GM23338 (cell line): ENCODE measurements at regions not wholly inside any gene's neighbourhood (a gene's known extent, or its start where the extent isn't known, plus 50 kb on each side); places are given as distances from the start of the nearest gene placed in this dataset.

Source experiments
- ATAC-seq: fragments of 200-7000 bp; cut with Tn5 transposase; 3 replicates; pipeline ENCODE4 v1.9.1; 2020
- DNase-seq: peaks from one replicate; pipeline ENCODE4 v3.0.0-alpha.2; 2015; ENCODE audit warnings: low spot score
- H2AFZ ChIP-seq: fragments of 200-600 bp; sonication (generic); 2 replicates; pipeline ENCODE4 v1.8.0; 2016; ENCODE audit warnings: antibody characterized with exemption, mild to moderate bottlenecking, moderate library complexity
- H3F3A ChIP-seq: fragments of 200-600 bp; sonication (generic); replicated peaks from 2 replicates; pipeline ENCODE4 v1.8.0; 2017; ENCODE audit warnings: antibody characterized with exemption, mixed run types, low read depth
- H3K27ac ChIP-seq: fragments of 200-600 bp; sonication (generic); 2 replicates; pipeline ENCODE4 v1.6.1; 2016; ENCODE audit warnings: low read depth
- H3K27me3 ChIP-seq: fragments of 200-600 bp; sonication (generic); 2 replicates; pipeline ENCODE4 v1.8.0; 2016; ENCODE audit warnings: mild to moderate bottlenecking, mixed run types, moderate library complexity; ENCODE audit not compliant: insufficient read depth
- H3K36me3 ChIP-seq: fragments of 200-600 bp; sonication (generic); 2 replicates; pipeline ENCODE4 v1.8.0; 2016; ENCODE audit warnings: mild to moderate bottlenecking; ENCODE audit not compliant: insufficient read depth
- H3K4me1 ChIP-seq: fragments of 200-600 bp; sonication (generic); 2 replicates; pipeline ENCODE4 v1.8.0; 2016; ENCODE audit warnings: mild to moderate bottlenecking, moderate library complexity; ENCODE audit not compliant: insufficient read depth
- H3K4me2 ChIP-seq: fragments of 200-600 bp; sonication (generic); 2 replicates; pipeline ENCODE4 v1.7.1; 2017; ENCODE audit warnings: mixed run types
- H3K4me3 ChIP-seq: fragments of 200-600 bp; sonication (generic); 2 replicates; pipeline ENCODE4 v1.6.1; 2016; ENCODE audit warnings: mixed run types
- H3K79me2 ChIP-seq: fragments of 200-600 bp; sonication (generic); replicated peaks from 2 replicates; pipeline ENCODE4 v1.8.0; 2017; ENCODE audit warnings: mild to moderate bottlenecking; ENCODE audit not compliant: insufficient read depth
- H3K9me2 ChIP-seq: fragments of 200-600 bp; sonication (generic); 2 replicates; pipeline ENCODE4 v1.8.0; 2017; ENCODE audit not compliant: insufficient read depth
- H4K20me1 ChIP-seq: fragments of 200-600 bp; sonication (generic); replicated peaks from 2 replicates; pipeline ENCODE4 v1.8.0; 2017; ENCODE audit warnings: mild to moderate bottlenecking; ENCODE audit not compliant: insufficient read depth
- H3K27ac Mint-ChIP-seq: 2 replicates; pipeline ENCODE4 v1.8.0; 2020; ENCODE audit warnings: inconsistent platforms, mild to moderate bottlenecking, moderate library complexity, mixed read lengths
- H3K27me3 Mint-ChIP-seq: 3 replicates; pipeline ENCODE4 v1.8.0; 2022; ENCODE audit warnings: low read depth, mild to moderate bottlenecking, moderate library complexity, mixed read lengths, inconsistent platforms; ENCODE audit not compliant: insufficient read depth, poor library complexity
- H3K36me3 Mint-ChIP-seq: 3 replicates; pipeline ENCODE4 v1.8.0; 2021; ENCODE audit warnings: low read depth, mild to moderate bottlenecking, inconsistent platforms, moderate library complexity, mixed read lengths
- H3K4me1 Mint-ChIP-seq: 3 replicates; pipeline ENCODE4 v1.8.0; 2020; ENCODE audit warnings: mild to moderate bottlenecking, inconsistent platforms, mixed read lengths
- H3K4me3 Mint-ChIP-seq: 3 replicates; pipeline ENCODE4 v1.8.0; 2021; ENCODE audit warnings: moderate library complexity, mild to moderate bottlenecking, inconsistent platforms, mixed read lengths
- H3K9me3 Mint-ChIP-seq: 3 replicates; pipeline ENCODE4 v1.8.0; 2020; ENCODE audit warnings: moderate library complexity, mild to moderate bottlenecking, inconsistent platforms, mixed read lengths
- CREB1 ChIP-seq: fragments of 250-450 bp; sonication (Bioruptor Pico); IDR thresholded peaks from 2 replicates; pipeline ENCODE4 v1.5.0; 2020; ENCODE audit warnings: low read depth, mild to moderate bottlenecking, moderate library complexity
- EZH2 ChIP-seq: fragments of 200-600 bp; sonication (generic); IDR thresholded peaks from one replicate; pipeline ENCODE4 v1.8.0; 2017; ENCODE audit warnings: antibody characterized with exemption, mild to moderate bottlenecking, low read depth; ENCODE audit not compliant: unreplicated experiment
- EZH2phosphoT487 ChIP-seq: fragments of 200-600 bp; sonication (generic); IDR thresholded peaks from one replicate; pipeline ENCODE4 v1.8.1; 2018; ENCODE audit warnings: antibody characterized with exemption; ENCODE audit not compliant: unreplicated experiment
- JUNB ChIP-seq: IDR thresholded peaks from one replicate; pipeline ENCODE4 v1.6.1; 2016; ENCODE audit warnings: antibody characterized with exemption; ENCODE audit not compliant: unreplicated experiment
- NANOG ChIP-seq: IDR thresholded peaks from 2 replicates; pipeline ENCODE4 v1.6.1; 2016; ENCODE audit warnings: antibody characterized with exemption, borderline replicate concordance
- POLR2AphosphoS5 ChIP-seq: IDR thresholded peaks from 2 replicates; pipeline ENCODE4 v1.6.1; 2016; ENCODE audit warnings: antibody characterized with exemption, low read depth
- STAT1 ChIP-seq: IDR thresholded peaks from one replicate; pipeline ENCODE4 v1.6.1; 2016; ENCODE audit warnings: antibody characterized with exemption; ENCODE audit not compliant: unreplicated experiment
- ZNF114 ChIP-seq: fragments of 250-450 bp; sonication (Bioruptor Pico); IDR thresholded peaks from 2 replicates; pipeline ENCODE4 v1.5.0; 2020; ENCODE audit warnings: mild to moderate bottlenecking, moderate library complexity
- ZNF331 ChIP-seq: fragments of 250-450 bp; sonication (Bioruptor Pico); IDR thresholded peaks from 2 replicates; pipeline ENCODE4 v1.5.0; 2020; ENCODE audit warnings: low read depth, mild to moderate bottlenecking, moderate library complexity
- TF ChIP-seq, protein P1 (sequence below): IDR thresholded peaks from 2 replicates; pipeline ENCODE4 v1.6.1; 2016; ENCODE audit warnings: antibody characterized with exemption
- TF ChIP-seq, protein P2 (sequence below): IDR thresholded peaks from one replicate; pipeline ENCODE4 v1.6.1; 2018; ENCODE audit warnings: antibody characterized with exemption; ENCODE audit not compliant: unreplicated experiment
- TF ChIP-seq, protein P3 (sequence below): fragments of 250-450 bp; sonication (Bioruptor Pico); IDR thresholded peaks from 2 replicates; pipeline ENCODE4 v1.5.0; 2020; ENCODE audit warnings: mild to moderate bottlenecking, moderate library complexity
- TF ChIP-seq, protein P4 (sequence below), 2 experiments: fragments of 200-600 bp in 1 of 2; sonication (generic) in 1 of 2; conservative IDR thresholded peaks; 2 replicates each; pipeline versions ENCODE4 v1.5.1 to v1.6.1; 2016 to 2017; ENCODE audit warnings: antibody characterized with exemption in 2 of 2, low read depth in 2 of 2, mild to moderate bottlenecking in 2 of 2, moderate library complexity in 1 of 2

DNA sequence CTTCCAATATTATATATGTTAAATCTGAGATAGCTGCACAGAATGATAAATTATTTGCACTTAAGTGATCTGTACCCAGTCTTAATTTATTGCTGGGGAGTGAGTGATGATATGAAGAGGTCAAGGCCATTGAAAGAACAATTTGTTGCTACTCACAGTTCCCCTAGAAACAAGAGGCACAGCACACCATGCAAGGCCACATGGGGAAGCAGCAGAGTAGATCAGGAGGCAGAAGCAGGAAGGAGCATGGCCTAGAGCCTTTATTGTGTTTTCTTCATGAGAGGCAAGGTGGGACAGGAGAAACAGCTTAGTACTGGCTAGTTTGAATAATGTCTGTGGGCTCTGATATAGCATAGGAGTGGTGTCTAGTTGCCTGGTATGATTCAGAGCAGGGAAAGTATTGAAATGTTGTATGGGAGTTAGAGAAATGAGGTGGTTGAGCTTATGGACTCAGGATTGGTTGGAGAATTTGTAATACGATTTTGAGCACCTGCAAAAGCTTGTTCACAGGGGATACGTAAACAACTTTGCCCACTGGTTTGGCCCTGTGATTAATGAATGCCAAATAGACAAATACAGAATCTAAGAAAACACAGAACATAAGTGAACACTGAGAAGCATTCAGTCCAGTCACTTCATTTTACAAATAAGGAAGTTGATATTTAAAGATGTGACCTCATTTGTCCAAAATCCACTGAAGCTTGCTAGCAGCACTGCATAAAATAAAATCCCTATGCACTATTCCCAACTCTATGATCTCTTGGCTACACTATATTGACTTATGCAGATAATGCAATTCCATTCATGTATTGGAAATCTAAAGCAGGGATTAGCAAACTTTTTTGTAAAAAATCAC is 71.7 kb downstream of the TMCO5A start:
- peak overlapping the region; percentile 63 for H2AFZ ChIP-seq

More for the DNA sequence above, 71.7 kb downstream of the TMCO5A start:
- Histone ChIP-seq H3K4me3 (no peak overlapping the region), H3F3A (no peaks in the 10 kb centered on the region), H3K4me2 (no peak overlapping the region), H4K20me1 (no peaks in the 10 kb centered on the region), H3K36me3 (no peaks in the 10 kb centered on the region), H3K27me3 (no peaks in the 10 kb centered on the region), H3K27ac (no peak overlapping the region), H3K79me2 (no peaks in the 10 kb centered on the region), H3K9me2 (0 out of 2 replicates have a peak, but pooled peaks cover 4% of the 10 kb centered on the region), H3K4me1 (no peaks in the 10 kb centered on the region)
- no peak for ATAC-seq
- Mint-ChIP-seq H3K27ac (no peak overlapping the region), H3K4me1 (no peaks in the 10 kb centered on the region; the same call in 2 of the 3 replicates), H3K4me3 (no peak overlapping the region), H3K36me3 (no peaks in the 10 kb centered on the region), H3K9me3 (no peaks in the 10 kb centered on the region), H3K27me3 (peaks cover 2% of the 10 kb centered on the region)
- TF ChIP-seq, protein P1, sequence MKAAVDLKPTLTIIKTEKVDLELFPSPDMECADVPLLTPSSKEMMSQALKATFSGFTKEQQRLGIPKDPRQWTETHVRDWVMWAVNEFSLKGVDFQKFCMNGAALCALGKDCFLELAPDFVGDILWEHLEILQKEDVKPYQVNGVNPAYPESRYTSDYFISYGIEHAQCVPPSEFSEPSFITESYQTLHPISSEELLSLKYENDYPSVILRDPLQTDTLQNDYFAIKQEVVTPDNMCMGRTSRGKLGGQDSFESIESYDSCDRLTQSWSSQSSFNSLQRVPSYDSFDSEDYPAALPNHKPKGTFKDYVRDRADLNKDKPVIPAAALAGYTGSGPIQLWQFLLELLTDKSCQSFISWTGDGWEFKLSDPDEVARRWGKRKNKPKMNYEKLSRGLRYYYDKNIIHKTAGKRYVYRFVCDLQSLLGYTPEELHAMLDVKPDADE, result no peak
- TF ChIP-seq POLR2AphosphoS5 (no peak), EZH2phosphoT487 (no peak), CREB1 (CRISPR knock-in tag) (no peak), JUNB (no peak), NANOG (no peak), EZH2 (no peak), ZNF331 (no peak), ZNF114 (CRISPR knock-in tag) (no peak), STAT1 (no peak)
- TF ChIP-seq, protein P2, sequence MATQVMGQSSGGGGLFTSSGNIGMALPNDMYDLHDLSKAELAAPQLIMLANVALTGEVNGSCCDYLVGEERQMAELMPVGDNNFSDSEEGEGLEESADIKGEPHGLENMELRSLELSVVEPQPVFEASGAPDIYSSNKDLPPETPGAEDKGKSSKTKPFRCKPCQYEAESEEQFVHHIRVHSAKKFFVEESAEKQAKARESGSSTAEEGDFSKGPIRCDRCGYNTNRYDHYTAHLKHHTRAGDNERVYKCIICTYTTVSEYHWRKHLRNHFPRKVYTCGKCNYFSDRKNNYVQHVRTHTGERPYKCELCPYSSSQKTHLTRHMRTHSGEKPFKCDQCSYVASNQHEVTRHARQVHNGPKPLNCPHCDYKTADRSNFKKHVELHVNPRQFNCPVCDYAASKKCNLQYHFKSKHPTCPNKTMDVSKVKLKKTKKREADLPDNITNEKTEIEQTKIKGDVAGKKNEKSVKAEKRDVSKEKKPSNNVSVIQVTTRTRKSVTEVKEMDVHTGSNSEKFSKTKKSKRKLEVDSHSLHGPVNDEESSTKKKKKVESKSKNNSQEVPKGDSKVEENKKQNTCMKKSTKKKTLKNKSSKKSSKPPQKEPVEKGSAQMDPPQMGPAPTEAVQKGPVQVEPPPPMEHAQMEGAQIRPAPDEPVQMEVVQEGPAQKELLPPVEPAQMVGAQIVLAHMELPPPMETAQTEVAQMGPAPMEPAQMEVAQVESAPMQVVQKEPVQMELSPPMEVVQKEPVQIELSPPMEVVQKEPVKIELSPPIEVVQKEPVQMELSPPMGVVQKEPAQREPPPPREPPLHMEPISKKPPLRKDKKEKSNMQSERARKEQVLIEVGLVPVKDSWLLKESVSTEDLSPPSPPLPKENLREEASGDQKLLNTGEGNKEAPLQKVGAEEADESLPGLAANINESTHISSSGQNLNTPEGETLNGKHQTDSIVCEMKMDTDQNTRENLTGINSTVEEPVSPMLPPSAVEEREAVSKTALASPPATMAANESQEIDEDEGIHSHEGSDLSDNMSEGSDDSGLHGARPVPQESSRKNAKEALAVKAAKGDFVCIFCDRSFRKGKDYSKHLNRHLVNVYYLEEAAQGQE, result no peak
- TF ChIP-seq, protein P3, sequence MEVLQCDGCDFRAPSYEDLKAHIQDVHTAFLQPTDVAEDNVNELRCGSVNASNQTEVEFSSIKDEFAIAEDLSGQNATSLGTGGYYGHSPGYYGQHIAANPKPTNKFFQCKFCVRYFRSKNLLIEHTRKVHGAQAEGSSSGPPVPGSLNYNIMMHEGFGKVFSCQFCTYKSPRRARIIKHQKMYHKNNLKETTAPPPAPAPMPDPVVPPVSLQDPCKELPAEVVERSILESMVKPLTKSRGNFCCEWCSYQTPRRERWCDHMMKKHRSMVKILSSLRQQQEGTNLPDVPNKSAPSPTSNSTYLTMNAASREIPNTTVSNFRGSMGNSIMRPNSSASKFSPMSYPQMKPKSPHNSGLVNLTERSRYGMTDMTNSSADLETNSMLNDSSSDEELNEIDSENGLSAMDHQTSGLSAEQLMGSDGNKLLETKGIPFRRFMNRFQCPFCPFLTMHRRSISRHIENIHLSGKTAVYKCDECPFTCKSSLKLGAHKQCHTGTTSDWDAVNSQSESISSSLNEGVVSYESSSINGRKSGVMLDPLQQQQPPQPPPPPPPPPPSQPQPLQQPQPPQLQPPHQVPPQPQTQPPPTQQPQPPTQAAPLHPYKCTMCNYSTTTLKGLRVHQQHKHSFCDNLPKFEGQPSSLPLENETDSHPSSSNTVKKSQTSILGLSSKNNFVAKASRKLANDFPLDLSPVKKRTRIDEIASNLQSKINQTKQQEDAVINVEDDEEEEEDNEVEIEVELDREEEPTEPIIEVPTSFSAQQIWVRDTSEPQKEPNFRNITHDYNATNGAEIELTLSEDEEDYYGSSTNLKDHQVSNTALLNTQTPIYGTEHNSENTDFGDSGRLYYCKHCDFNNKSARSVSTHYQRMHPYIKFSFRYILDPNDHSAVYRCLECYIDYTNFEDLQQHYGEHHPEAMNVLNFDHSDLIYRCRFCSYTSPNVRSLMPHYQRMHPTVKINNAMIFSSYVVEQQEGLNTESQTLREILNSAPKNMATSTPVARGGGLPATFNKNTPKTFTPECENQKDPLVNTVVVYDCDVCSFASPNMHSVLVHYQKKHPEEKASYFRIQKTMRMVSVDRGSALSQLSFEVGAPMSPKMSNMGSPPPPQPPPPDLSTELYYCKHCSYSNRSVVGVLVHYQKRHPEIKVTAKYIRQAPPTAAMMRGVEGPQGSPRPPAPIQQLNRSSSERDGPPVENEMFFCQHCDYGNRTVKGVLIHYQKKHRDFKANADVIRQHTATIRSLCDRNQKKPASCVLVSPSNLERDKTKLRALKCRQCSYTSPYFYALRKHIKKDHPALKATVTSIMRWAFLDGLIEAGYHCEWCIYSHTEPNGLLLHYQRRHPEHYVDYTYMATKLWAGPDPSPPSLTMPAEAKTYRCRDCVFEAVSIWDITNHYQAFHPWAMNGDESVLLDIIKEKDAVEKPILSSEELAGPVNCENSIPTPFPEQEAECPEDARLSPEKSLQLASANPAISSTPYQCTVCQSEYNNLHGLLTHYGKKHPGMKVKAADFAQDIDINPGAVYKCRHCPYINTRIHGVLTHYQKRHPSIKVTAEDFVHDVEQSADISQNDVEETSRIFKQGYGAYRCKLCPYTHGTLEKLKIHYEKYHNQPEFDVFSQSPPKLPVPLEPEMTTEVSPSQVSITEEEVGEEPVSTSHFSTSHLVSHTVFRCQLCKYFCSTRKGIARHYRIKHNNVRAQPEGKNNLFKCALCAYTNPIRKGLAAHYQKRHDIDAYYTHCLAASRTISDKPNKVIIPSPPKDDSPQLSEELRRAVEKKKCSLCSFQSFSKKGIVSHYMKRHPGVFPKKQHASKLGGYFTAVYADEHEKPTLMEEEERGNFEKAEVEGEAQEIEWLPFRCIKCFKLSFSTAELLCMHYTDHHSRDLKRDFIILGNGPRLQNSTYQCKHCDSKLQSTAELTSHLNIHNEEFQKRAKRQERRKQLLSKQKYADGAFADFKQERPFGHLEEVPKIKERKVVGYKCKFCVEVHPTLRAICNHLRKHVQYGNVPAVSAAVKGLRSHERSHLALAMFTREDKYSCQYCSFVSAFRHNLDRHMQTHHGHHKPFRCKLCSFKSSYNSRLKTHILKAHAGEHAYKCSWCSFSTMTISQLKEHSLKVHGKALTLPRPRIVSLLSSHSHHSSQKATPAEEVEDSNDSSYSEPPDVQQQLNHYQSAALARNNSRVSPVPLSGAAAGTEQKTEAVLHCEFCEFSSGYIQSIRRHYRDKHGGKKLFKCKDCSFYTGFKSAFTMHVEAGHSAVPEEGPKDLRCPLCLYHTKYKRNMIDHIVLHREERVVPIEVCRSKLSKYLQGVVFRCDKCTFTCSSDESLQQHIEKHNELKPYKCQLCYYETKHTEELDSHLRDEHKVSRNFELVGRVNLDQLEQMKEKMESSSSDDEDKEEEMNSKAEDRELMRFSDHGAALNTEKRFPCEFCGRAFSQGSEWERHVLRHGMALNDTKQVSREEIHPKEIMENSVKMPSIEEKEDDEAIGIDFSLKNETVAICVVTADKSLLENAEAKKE (CRISPR knock-in tag), result no peak
- TF ChIP-seq, protein P4, sequence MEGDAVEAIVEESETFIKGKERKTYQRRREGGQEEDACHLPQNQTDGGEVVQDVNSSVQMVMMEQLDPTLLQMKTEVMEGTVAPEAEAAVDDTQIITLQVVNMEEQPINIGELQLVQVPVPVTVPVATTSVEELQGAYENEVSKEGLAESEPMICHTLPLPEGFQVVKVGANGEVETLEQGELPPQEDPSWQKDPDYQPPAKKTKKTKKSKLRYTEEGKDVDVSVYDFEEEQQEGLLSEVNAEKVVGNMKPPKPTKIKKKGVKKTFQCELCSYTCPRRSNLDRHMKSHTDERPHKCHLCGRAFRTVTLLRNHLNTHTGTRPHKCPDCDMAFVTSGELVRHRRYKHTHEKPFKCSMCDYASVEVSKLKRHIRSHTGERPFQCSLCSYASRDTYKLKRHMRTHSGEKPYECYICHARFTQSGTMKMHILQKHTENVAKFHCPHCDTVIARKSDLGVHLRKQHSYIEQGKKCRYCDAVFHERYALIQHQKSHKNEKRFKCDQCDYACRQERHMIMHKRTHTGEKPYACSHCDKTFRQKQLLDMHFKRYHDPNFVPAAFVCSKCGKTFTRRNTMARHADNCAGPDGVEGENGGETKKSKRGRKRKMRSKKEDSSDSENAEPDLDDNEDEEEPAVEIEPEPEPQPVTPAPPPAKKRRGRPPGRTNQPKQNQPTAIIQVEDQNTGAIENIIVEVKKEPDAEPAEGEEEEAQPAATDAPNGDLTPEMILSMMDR (conservative IDR thresholded peaks at IDR 0.05; ENCODE audit: low read depth in 2 of 2), result no peak
- DNase-seq, result no peak
